CD14-positive monocyte (primary cell): ENCODE measurements at regions not wholly inside any gene's neighbourhood (a gene's known extent, or its start where the extent isn't known, plus 50 kb on each side); places are given as distances from the start of the nearest gene placed in this dataset.

Source experiments
- DNase-seq, 3 donors: peaks; one replicate each; pipeline ENCODE4 v3.0.0-alpha.2; 2011 to 2022
- H2AFZ ChIP-seq: 2 replicates; pipeline ENCODE4 v1.6.0; 2012; ENCODE audit warnings: mild to moderate bottlenecking, low read depth, low read length, inconsistent platforms; ENCODE audit not compliant: insufficient read depth, poor library complexity, severe bottlenecking
- H3K27ac ChIP-seq, 2 donors: 1 replicate in 1 of 2; 2 replicates in 1 of 2; pipeline ENCODE4 v1.5.1; 2012 to 2013; ENCODE audit warnings: low read length in 2 of 2, control low read depth in 1 of 2, inconsistent platforms in 1 of 2, low read depth in 1 of 2, mild to moderate bottlenecking in 1 of 2
- H3K27me3 ChIP-seq, 2 donors: one replicate each; pipeline versions ENCODE4 v1.6.0 to v1.6.1; 2011 to 2013; ENCODE audit warnings: low read length in 2 of 2; ENCODE audit not compliant: control insufficient read depth in 2 of 2, insufficient read depth in 2 of 2
- H3K36me3 ChIP-seq, 2 donors: replicated peaks in 1 of 2; 1 replicate in 1 of 2; 2 replicates in 1 of 2; pipeline versions ENCODE4 v1.5.1 to v1.6.1; 2012 to 2013; ENCODE audit warnings: low read length in 2 of 2, control low read depth in 1 of 2, inconsistent platforms in 1 of 2, mild to moderate bottlenecking in 1 of 2; ENCODE audit not compliant: insufficient read depth in 2 of 2, control insufficient read depth in 1 of 2
- H3K4me1 ChIP-seq, 2 donors: 1 replicate in 1 of 2; 2 replicates in 1 of 2; pipeline versions ENCODE4 v1.5.1 to v1.6.1; 2012 to 2013; ENCODE audit warnings: low read length in 2 of 2, control low read depth in 1 of 2, inconsistent platforms in 1 of 2, mild to moderate bottlenecking in 1 of 2, moderate library complexity in 1 of 2; ENCODE audit not compliant: insufficient read depth in 2 of 2, control insufficient read depth in 1 of 2
- H3K4me2 ChIP-seq: replicated peaks from 2 replicates; pipeline ENCODE3; 2012; ENCODE audit warnings: low read length, moderate library complexity, mild to moderate bottlenecking; ENCODE audit not compliant: poor library complexity, severe bottlenecking; ENCODE audit errors: extremely low read depth
- H3K4me3 ChIP-seq, 3 experiments: fragments of 200-600 bp in 1 of 3; sonication (generic) in 1 of 3; replicated peaks in 1 of 3; 1 replicate in 2 of 3; 2 replicates in 1 of 3; pipeline ENCODE4 v1.5.1; 2011 to 2013; ENCODE audit warnings: low read length in 3 of 3, mild to moderate bottlenecking in 3 of 3, control low read depth in 2 of 3, low read depth in 2 of 3, inconsistent platforms in 1 of 3, moderate library complexity in 1 of 3
- H3K79me2 ChIP-seq: 2 replicates; pipeline ENCODE4 v1.6.0; 2012; ENCODE audit warnings: mild to moderate bottlenecking, control low read depth, inconsistent platforms, low read length, moderate library complexity; ENCODE audit not compliant: insufficient read depth
- H3K9ac ChIP-seq: 2 replicates; pipeline ENCODE4 v1.6.0; 2017; ENCODE audit warnings: low read length, mild to moderate bottlenecking; ENCODE audit not compliant: insufficient read depth, poor library complexity, severe bottlenecking
- H3K9me3 ChIP-seq, 2 donors: replicated peaks in 1 of 2; 1 replicate in 1 of 2; 2 replicates in 1 of 2; pipeline versions ENCODE4 v1.5.1 to v1.6.1; 2012 to 2013; ENCODE audit warnings: low read length in 2 of 2, control low read depth in 1 of 2; ENCODE audit not compliant: control insufficient read depth in 1 of 2, insufficient read depth in 1 of 2
- H4K20me1 ChIP-seq: 2 replicates; pipeline ENCODE4 v1.6.0; 2012; ENCODE audit warnings: mild to moderate bottlenecking, low read length, control low read depth, moderate library complexity; ENCODE audit not compliant: insufficient read depth
- H3K27ac Mint-ChIP-seq, 7 donors: one replicate each; pipeline ENCODE4 v1.8.0; 2020; ENCODE audit warnings: mild to moderate bottlenecking in 7 of 7, mixed read lengths in 7 of 7, moderate library complexity in 6 of 7, inconsistent platforms in 2 of 7
- H3K27me3 Mint-ChIP-seq, 3 donors: one replicate each; pipeline ENCODE4 v1.8.0; 2021 to 2022; ENCODE audit warnings: low read depth in 3 of 3, mild to moderate bottlenecking in 3 of 3, mixed read lengths in 3 of 3, moderate library complexity in 3 of 3, inconsistent platforms in 1 of 3
- H3K36me3 Mint-ChIP-seq, 2 donors: one replicate each; pipeline ENCODE4 v1.8.0; 2020; ENCODE audit warnings: mixed read lengths in 2 of 2, inconsistent platforms in 1 of 2, mild to moderate bottlenecking in 1 of 2
- H3K4me1 Mint-ChIP-seq: one replicate; pipeline ENCODE4 v1.8.0; 2020; ENCODE audit warnings: mild to moderate bottlenecking, mixed read lengths
- H3K4me3 Mint-ChIP-seq, 2 donors: one replicate each; pipeline ENCODE4 v1.8.0; 2020; ENCODE audit warnings: mild to moderate bottlenecking in 2 of 2, mixed read lengths in 2 of 2, moderate library complexity in 1 of 2
- H3K9me3 Mint-ChIP-seq, 7 donors: one replicate each; pipeline ENCODE4 v1.8.0; 2020 to 2022; ENCODE audit warnings: mixed read lengths in 7 of 7, mild to moderate bottlenecking in 6 of 7, moderate library complexity in 6 of 7, inconsistent platforms in 2 of 7
- CTCF ChIP-seq: fragments of 200-600 bp; IDR thresholded peaks from one replicate; pipeline ENCODE4 v1.8.0; 2022; ENCODE audit warnings: antibody characterized with exemption, mild to moderate bottlenecking
- WGBS: methylation state at CpG from one replicate; pipeline ENCODE4 v1.1.5; 2013; ENCODE audit warnings: missing lambda C conversion rate; ENCODE audit not compliant: insufficient coverage; 5-methylcytosine and 5-hydroxymethylcytosine counted together
- intact Hi-C, 2 donors: fragments of 100-400 bp; cut with micrococcal nuclease; formaldehyde crosslinking; loops; one replicate each; pipeline versions ENCODE4 v1.15.0 to v1.15.1; 2023

- Histone ChIP-seq H3K79me2 (no peaks in the 10 kb centered on the region), H3K9me3 (peaks cover 38 to 50% of the 10 kb centered on the region in 2 donors), H3K9ac (no peak overlapping the region), H2AFZ (no peak overlapping the region), H3K4me3 (no peak overlapping the region), H3K36me3 (no peaks in the 10 kb centered on the region), H3K27ac (no peak overlapping the region), H3K4me1 (no peaks in the 10 kb centered on the region), H3K27me3 (no peaks in the 10 kb centered on the region), H4K20me1 (no peaks in the 10 kb centered on the region), H3K4me2 (no peak overlapping the region)
- no peaks in the 10 kb centered on the region for H3K4me1 Mint-ChIP-seq
- WGBS = 92% methylated on average over 17 of the region's 17 CpGs
- intact Hi-C loops = no loop called here
- no peak for DNase-seq
- H3K9me3 Mint-ChIP-seq = peaks cover 1 to 46% (median 27%) of the 10 kb centered on the region in 7 donors
- H3K36me3 Mint-ChIP-seq = no peaks in the 10 kb centered on the region
- H3K27me3 Mint-ChIP-seq = peaks cover 0 to 1% (median 0%) of the 10 kb centered on the region in 3 donors
- no peak overlapping the region for H3K27ac Mint-ChIP-seq
- no peak for TF ChIP-seq CTCF
- no peak overlapping the region for H3K4me3 Mint-ChIP-seq
Observed at GRCh38 chr13:19090495-19090894, 91.1 kb downstream of the TUBA3C start.

DNA sequence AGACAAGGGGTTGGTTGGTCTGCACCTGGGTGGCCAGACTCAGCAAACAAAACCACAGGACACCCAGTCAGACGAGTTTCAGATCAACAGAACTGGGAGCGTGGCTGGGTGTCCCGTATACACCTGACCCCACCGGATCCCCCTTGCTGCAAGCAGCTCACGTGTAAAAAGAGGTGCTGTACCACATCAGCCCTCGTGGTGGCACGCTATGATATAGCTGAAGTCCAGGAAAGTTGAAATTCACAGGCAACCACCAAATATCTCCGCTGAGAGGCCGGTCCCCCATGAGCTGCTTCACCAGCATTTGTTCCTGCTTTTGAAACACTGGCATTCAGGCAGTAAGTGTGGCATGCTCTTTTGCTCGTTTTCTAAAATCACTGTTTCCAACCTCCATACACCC is 92.3 kb downstream of the TUBA3C start:
- Histone ChIP-seq H3K27ac (no peak overlapping the region), H3K79me2 (no peaks in the 10 kb centered on the region), H4K20me1 (no peaks in the 10 kb centered on the region), H3K27me3 (no peaks in the 10 kb centered on the region), H3K9ac (no peak overlapping the region), H3K4me3 (no peak overlapping the region), H3K9me3 (peaks cover 44 to 51% of the 10 kb centered on the region in 2 donors), H2AFZ (no peak overlapping the region), H3K4me2 (no peak overlapping the region), H3K36me3 (no peaks in the 10 kb centered on the region), H3K4me1 (no peaks in the 10 kb centered on the region)
- 63% methylated on average over 9 of the region's 10 CpGs for WGBS
- no peak for DNase-seq
- no peaks in the 10 kb centered on the region for H3K36me3 Mint-ChIP-seq
- TF ChIP-seq CTCF = no peak
- H3K4me1 Mint-ChIP-seq = no peaks in the 10 kb centered on the region
- H3K27me3 Mint-ChIP-seq = peaks cover 0 to 1% (median 0%) of the 10 kb centered on the region in 3 donors
- H3K9me3 Mint-ChIP-seq = peaks cover 6 to 52% (median 33%) of the 10 kb centered on the region in 7 donors
- H3K27ac Mint-ChIP-seq = peak overlapping the region in 1 of 7 donors; percentile 16
- H3K4me3 Mint-ChIP-seq = no peak overlapping the region
- intact Hi-C loops = no loop called here
